GM21528 (cell line): ENCODE measurements at regions not wholly inside any gene's neighbourhood (a gene's known extent, or its start where the extent isn't known, plus 50 kb on each side); places are given as distances from the start of the nearest gene placed in this dataset.
"Not testable (repeated sequence)": the region's sequence is repeated elsewhere in the genome, so short reads cannot be mapped to it uniquely, and the experiment has no call there.

ENCODE experiments used
- ATAC-seq: cut with Tn5 transposase; IDR thresholded peaks from one replicate; pipeline ENCODE4 v1.9.1; 2021; ENCODE audit warnings: mild to moderate bottlenecking, moderate library complexity; ENCODE audit not compliant: unreplicated experiment, low FRiP score

- ATAC-seq: no peak
These were observed 539.7 kb downstream of the ANKRD7 start for GRCh38 chr7:118764221-118764620.

GRCh38 chr7:118771672-118772071 is 547.2 kb downstream of the ANKRD7 start:
- ATAC-seq: no peak

GRCh38 chr7:118777308-118777707 is 552.8 kb downstream of the ANKRD7 start:
- no peak for ATAC-seq

- no peak for ATAC-seq
These were observed 568.2 kb downstream of the ANKRD7 start for GRCh38 chr7:118792682-118793081.

GRCh38 chr7:118793582-118793981 is 569.1 kb downstream of the ANKRD7 start:
- no peak for ATAC-seq

- no peak for ATAC-seq
These were observed 569.9 kb downstream of the ANKRD7 start for GRCh38 chr7:118794419-118794818.

GRCh38 chr7:118801366-118801765 is 576.9 kb downstream of the ANKRD7 start:
- no peak for ATAC-seq

GRCh38 chr7:118802726-118803125 is 578.2 kb downstream of the ANKRD7 start:
- ATAC-seq: no peak

GRCh38 chr7:118826246-118826645 is 601.7 kb downstream of the ANKRD7 start:
- no peak for ATAC-seq

- ATAC-seq: peak; percentile 70
These were observed 612.4 kb downstream of the ANKRD7 start for GRCh38 chr7:118836933-118837332.

- no peak for ATAC-seq
These were observed 615.0 kb downstream of the ANKRD7 start for GRCh38 chr7:118839515-118839914.

GRCh38 chr7:118843456-118843855 is 619.0 kb downstream of the ANKRD7 start:
- ATAC-seq: no peak

GRCh38 chr7:118844748-118845147 is 620.2 kb downstream of the ANKRD7 start:
- ATAC-seq: no peak

- ATAC-seq: no peak
These were observed 621.3 kb downstream of the ANKRD7 start for GRCh38 chr7:118845791-118846190.

GRCh38 chr7:118846977-118847376 is 622.5 kb downstream of the ANKRD7 start:
- ATAC-seq: no peak

- no peak for ATAC-seq
These were observed 630.8 kb downstream of the ANKRD7 start for GRCh38 chr7:118855290-118855689.

GRCh38 chr7:118858651-118859149 is 634.2 kb downstream of the ANKRD7 start:
- ATAC-seq: no peak

- no peak for ATAC-seq
These were observed 637.1 kb downstream of the ANKRD7 start for GRCh38 chr7:118861581-118861980.

- ATAC-seq: no peak
These were observed 638.2 kb downstream of the ANKRD7 start for GRCh38 chr7:118862740-118863139.

- no peak for ATAC-seq
These were observed 639.5 kb downstream of the ANKRD7 start for GRCh38 chr7:118863966-118864365.

GRCh38 chr7:118867860-118868259 is 643.4 kb downstream of the ANKRD7 start:
- no peak for ATAC-seq

- not testable (repeated sequence) for ATAC-seq
These were observed 644.6 kb downstream of the ANKRD7 start for GRCh38 chr7:118869141-118869540.

GRCh38 chr7:118870187-118870586 is 645.7 kb downstream of the ANKRD7 start:
- no peak for ATAC-seq
